ENCODE measurements at regions not wholly inside any gene's neighbourhood (a gene's known extent, or its start where the extent isn't known, plus 50 kb on each side); places are given as distances from the start of the nearest gene placed in this dataset.

DNA sequence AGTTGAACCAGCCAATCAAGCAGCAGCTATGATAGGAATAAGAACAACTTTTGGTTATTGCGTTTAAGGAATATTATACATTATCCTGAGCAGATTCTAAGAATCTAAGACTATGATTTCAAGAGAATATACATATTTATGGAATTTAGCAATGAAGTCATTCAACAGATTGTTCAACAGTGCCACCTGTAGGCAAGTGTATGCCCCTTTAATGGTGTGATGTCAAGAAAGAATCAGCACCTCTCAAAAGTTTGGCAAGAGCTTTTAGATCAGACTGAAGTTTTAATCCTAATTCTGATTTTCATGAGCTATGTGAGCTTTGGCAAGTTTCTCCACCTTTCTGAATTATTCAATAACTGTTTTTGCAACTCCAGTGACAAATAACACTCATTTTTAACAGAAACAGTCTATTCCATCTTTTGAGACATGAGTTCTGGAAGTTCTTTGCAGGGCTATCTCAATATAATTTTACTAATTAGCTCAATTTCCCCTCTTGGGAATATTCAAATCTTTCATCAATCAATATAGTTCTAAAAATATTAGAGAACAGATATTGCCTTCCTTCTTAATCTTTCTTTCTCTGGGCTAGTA lies 474.3 kb upstream of the TOM1L1 start:
- Histone ChIP-seq H3K9me3 (no peaks in the 10 kb centered on the region), H3K27ac (no peak overlapping the region), H3K27me3 (no peaks in the 10 kb centered on the region), H3K36me3 (no peaks in the 10 kb centered on the region), H3K4me3 (no peak overlapping the region), H3K4me1 (no peaks in the 10 kb centered on the region)
- TF ChIP-seq, protein P1, sequence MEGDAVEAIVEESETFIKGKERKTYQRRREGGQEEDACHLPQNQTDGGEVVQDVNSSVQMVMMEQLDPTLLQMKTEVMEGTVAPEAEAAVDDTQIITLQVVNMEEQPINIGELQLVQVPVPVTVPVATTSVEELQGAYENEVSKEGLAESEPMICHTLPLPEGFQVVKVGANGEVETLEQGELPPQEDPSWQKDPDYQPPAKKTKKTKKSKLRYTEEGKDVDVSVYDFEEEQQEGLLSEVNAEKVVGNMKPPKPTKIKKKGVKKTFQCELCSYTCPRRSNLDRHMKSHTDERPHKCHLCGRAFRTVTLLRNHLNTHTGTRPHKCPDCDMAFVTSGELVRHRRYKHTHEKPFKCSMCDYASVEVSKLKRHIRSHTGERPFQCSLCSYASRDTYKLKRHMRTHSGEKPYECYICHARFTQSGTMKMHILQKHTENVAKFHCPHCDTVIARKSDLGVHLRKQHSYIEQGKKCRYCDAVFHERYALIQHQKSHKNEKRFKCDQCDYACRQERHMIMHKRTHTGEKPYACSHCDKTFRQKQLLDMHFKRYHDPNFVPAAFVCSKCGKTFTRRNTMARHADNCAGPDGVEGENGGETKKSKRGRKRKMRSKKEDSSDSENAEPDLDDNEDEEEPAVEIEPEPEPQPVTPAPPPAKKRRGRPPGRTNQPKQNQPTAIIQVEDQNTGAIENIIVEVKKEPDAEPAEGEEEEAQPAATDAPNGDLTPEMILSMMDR (IDR thresholded peaks at IDR 0.05), result no peak
- DNase-seq (ENCODE audit: low spot score), result no peak

DNA sequence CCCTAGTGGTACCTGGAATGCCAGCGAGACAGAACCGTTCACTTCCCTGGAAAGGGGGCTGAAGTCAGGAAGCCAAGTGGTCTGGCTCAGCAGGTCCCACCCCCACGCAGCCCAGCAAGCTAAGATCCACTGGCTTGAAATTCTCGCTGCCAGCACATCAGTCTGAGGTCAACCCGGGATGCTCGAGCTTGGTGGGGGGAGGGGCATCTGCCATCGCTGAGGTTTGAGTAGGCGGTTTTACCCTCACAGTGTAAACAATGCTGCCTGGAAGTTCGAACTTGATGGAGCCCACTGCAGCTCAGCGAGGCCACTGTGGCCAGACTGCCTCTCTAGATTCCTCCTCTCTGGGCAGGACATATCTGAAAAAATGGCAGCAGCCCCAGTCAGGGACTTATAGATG lies 464.7 kb upstream of the TOM1L1 start:
- Histone ChIP-seq H3K4me1 (no peaks in the 10 kb centered on the region), H3K4me3 (no peak overlapping the region), H3K27ac (no peak overlapping the region), H3K36me3 (no peaks in the 10 kb centered on the region), H3K9me3 (no peaks in the 10 kb centered on the region), H3K27me3 (no peaks in the 10 kb centered on the region)
- TF ChIP-seq, protein P1 (IDR thresholded peaks at IDR 0.05), result no peak
- DNase-seq (ENCODE audit: low spot score), result no peak

DNA sequence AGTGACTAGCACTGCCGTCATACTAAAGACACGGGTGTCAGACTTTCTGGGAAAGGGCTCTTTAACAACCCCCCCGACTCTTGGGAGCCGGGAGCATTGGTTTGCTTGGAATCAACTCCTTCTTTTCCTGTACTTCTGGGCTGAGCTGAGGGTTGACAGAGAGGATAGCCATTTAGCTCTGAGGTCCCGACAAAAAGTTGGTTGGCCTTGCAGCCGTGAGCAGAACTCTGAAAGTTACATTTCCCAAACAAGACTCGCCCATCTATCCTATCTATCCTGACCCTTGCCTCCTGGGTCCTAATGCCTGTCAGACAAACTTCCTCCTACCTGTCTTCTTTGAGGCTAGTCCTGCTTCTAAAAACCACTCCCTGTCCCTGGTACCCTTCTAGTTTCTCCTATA lies 460.8 kb upstream of the TOM1L1 start:
- H3K27me3 ChIP-seq, result no peaks in the 10 kb centered on the region
- no peak overlapping the region for H3K27ac ChIP-seq
- H3K9me3 ChIP-seq, result no peaks in the 10 kb centered on the region
- DNase-seq (ENCODE audit: low spot score), result no peak
- H3K4me1 ChIP-seq, result no peaks in the 10 kb centered on the region
- no peaks in the 10 kb centered on the region for H3K36me3 ChIP-seq
- TF ChIP-seq, protein P1 (IDR thresholded peaks at IDR 0.05), result no peak
- no peak overlapping the region for H3K4me3 ChIP-seq

DNA sequence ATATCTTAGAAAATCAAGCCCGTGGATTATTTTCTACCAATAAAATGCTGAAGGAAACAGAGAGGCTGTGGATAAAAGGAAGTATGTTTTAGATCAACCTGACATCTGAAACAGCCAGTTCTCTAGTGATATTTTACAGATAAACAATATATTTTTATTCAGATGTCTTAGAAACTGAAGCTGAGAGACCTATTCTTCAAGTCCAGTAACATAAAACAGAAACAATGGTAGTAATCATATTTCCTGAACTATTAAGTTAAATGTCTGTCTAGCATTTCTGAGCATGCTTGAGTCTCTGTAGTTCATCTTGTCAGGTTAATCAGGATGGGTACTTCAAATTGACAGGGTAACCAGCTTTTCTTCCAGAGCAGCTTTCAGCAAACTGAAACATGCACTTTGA lies 449.6 kb upstream of the TOM1L1 start:
- no peaks in the 10 kb centered on the region for H3K4me1 ChIP-seq
- TF ChIP-seq, protein P1 (IDR thresholded peaks at IDR 0.05), result no peak
- no peaks in the 10 kb centered on the region for H3K36me3 ChIP-seq

DNA sequence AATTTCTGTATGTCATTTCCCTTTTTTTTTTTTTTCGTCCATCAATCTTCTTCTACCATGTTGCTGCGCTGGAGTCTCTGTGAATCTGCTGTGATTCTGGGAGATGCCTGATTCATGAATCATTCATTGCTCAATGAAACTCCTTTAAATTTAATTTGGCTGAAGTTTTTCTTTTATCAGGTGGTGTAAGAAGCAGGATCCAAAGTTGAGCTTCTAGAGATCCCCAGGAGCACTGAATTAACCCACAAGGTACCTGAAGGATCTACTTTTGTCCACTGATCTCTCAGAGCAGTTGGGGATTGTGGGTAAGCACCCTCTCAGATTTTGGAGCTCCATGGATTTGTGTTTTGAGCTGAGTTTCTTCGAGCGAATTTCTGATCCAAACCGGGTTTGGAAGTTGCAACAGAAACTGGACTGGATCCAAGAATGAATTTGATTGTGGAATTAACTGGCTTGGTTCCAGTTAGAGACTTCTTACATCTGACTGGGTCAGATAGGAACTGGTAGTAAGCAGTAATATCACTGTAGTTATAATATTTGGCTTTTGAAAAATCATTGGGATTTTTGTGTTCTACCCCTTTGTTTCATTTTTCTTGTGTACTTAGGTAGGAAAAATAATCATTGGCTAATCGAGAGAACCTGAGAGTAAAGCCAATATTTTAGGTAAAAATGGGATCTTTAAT lies 447.8 kb upstream of the TOM1L1 start:
- no peak overlapping the region for H3K4me3 ChIP-seq
- no peak for DNase-seq (ENCODE audit: low spot score)
- H3K36me3 ChIP-seq, result no peaks in the 10 kb centered on the region
- H3K27me3 ChIP-seq, result no peaks in the 10 kb centered on the region
- H3K4me1 ChIP-seq, result no peaks in the 10 kb centered on the region
- peaks cover 4 to 15% of the 10 kb centered on the region in 2 donors for H3K9me3 ChIP-seq
- TF ChIP-seq, protein P1 (IDR thresholded peaks at IDR 0.05), result no peak
- H3K27ac ChIP-seq, result no peak overlapping the region

More for the DNA sequence above, 449.6 kb upstream of the TOM1L1 start:
- H3K27me3 ChIP-seq, result no peaks in the 10 kb centered on the region
- H3K27ac ChIP-seq, result no peak overlapping the region
- no peak overlapping the region for H3K4me3 ChIP-seq
- DNase-seq (ENCODE audit: low spot score), result no peak
- peaks cover 3 to 4% of the 10 kb centered on the region in 2 donors for H3K9me3 ChIP-seq
